MM.1S (cell line): ENCODE measurements at regions not wholly inside any gene's neighbourhood (a gene's known extent, or its start where the extent isn't known, plus 50 kb on each side); places are given as distances from the start of the nearest gene placed in this dataset.

ENCODE experiments used
- EZH2 ChIP-seq: fragments of 300-600 bp; sonication (generic); optimal IDR thresholded peaks from 2 replicates; pipeline ENCODE3; 2017; ENCODE audit warnings: low read depth, mild to moderate bottlenecking, antibody characterized with exemption, low read length, mixed read lengths
- EZH2phosphoT487 ChIP-seq: fragments of 300-600 bp; sonication (generic); IDR thresholded peaks from 2 replicates; pipeline ENCODE4 v1.6.1; 2018; ENCODE audit warnings: antibody characterized with exemption, low read length
- TF ChIP-seq, protein P1 (sequence below): fragments of 300-600 bp; sonication (generic); IDR thresholded peaks from 2 replicates; pipeline ENCODE4 v1.5.1; 2016; ENCODE audit warnings: antibody characterized with exemption, low read length, mixed read lengths

DNA sequence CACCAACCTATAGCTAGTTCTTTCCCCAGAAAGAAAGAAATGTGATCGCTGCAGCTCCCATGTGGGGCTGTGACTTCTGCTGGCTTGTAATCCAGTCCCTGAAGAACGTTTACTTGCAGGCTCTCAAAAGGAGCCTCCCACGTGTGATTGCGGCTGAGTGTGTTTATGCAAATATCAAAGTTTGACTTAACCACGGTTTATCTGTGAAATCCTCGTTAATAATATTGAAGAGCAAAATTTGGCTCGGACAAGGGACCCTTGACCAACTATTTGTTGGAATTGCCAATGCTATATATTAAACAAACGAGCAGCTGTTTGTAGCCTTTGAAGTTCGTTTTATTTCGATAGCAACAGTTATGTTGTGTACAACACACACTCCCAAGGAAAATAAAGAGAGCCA lies 470.1 kb upstream of the NRP1 start:
- TF ChIP-seq, protein P1, sequence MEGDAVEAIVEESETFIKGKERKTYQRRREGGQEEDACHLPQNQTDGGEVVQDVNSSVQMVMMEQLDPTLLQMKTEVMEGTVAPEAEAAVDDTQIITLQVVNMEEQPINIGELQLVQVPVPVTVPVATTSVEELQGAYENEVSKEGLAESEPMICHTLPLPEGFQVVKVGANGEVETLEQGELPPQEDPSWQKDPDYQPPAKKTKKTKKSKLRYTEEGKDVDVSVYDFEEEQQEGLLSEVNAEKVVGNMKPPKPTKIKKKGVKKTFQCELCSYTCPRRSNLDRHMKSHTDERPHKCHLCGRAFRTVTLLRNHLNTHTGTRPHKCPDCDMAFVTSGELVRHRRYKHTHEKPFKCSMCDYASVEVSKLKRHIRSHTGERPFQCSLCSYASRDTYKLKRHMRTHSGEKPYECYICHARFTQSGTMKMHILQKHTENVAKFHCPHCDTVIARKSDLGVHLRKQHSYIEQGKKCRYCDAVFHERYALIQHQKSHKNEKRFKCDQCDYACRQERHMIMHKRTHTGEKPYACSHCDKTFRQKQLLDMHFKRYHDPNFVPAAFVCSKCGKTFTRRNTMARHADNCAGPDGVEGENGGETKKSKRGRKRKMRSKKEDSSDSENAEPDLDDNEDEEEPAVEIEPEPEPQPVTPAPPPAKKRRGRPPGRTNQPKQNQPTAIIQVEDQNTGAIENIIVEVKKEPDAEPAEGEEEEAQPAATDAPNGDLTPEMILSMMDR = no peak
- TF ChIP-seq EZH2 = no peak
- no peak for TF ChIP-seq EZH2phosphoT487
